H9 (cell line): ENCODE measurements at regions not wholly inside any gene's neighbourhood (a gene's known extent, or its start where the extent isn't known, plus 50 kb on each side); places are given as distances from the start of the nearest gene placed in this dataset.
A peak's percentile ranks its signal among the peaks of the same experiment; 100 is the strongest.

Experiments
- DNase-seq: peaks from one replicate; pipeline ENCODE4 v3.0.0-alpha.2; 2017
- H2AFZ ChIP-seq: one replicate; pipeline ENCODE4 v1.6.1; 2013; ENCODE audit warnings: mild to moderate bottlenecking, low read length, control low read depth, moderate library complexity
- H2AK5ac ChIP-seq: 2 replicates; pipeline ENCODE4 v1.6.1; 2013; ENCODE audit warnings: low read length, control low read depth, mixed read lengths; ENCODE audit not compliant: insufficient read length
- H2BK120ac ChIP-seq: one replicate; pipeline ENCODE4 v1.6.1; 2013; ENCODE audit warnings: low read depth, mild to moderate bottlenecking, low read length, control low read depth, inconsistent platforms; ENCODE audit not compliant: poor library complexity, severe bottlenecking
- H2BK12ac ChIP-seq: 2 replicates; pipeline ENCODE4 v1.6.1; 2013; ENCODE audit warnings: low read length, control low read depth, mixed read lengths, low read depth; ENCODE audit not compliant: insufficient read length
- H2BK15ac ChIP-seq: 2 replicates; pipeline ENCODE4 v1.6.1; 2013; ENCODE audit warnings: low read depth, low read length, control low read depth
- H2BK20ac ChIP-seq: one replicate; pipeline ENCODE4 v1.6.1; 2013; ENCODE audit warnings: low read depth, mild to moderate bottlenecking, low read length, control low read depth, inconsistent platforms; ENCODE audit not compliant: poor library complexity, severe bottlenecking
- H2BK5ac ChIP-seq: 2 replicates; pipeline ENCODE4 v1.6.1; 2013; ENCODE audit warnings: low read length, control low read depth, mixed read lengths; ENCODE audit not compliant: insufficient read length
- H3K14ac ChIP-seq: 2 replicates; pipeline ENCODE4 v1.6.1; 2013; ENCODE audit warnings: low read length, control low read depth; ENCODE audit not compliant: insufficient read depth
- H3K18ac ChIP-seq: 2 replicates; pipeline ENCODE4 v1.6.1; 2013; ENCODE audit warnings: low read depth, mild to moderate bottlenecking, mixed read lengths, low read length, control low read depth; ENCODE audit not compliant: insufficient read length
- H3K23ac ChIP-seq: 2 replicates; pipeline ENCODE4 v1.6.1; 2013; ENCODE audit warnings: low read length, control low read depth, mixed read lengths, low read depth; ENCODE audit not compliant: insufficient read length
- H3K23me2 ChIP-seq: 2 replicates; pipeline ENCODE4 v1.6.1; 2013; ENCODE audit warnings: low read depth, mild to moderate bottlenecking, mixed read lengths, low read length, control low read depth; ENCODE audit not compliant: insufficient read length, poor library complexity, severe bottlenecking
- H3K27ac ChIP-seq: 2 replicates; pipeline ENCODE4 v1.5.1; 2013; ENCODE audit warnings: low read length, control low read depth, mixed read lengths, low read depth; ENCODE audit not compliant: insufficient read length
- H3K27me3 ChIP-seq: 2 replicates; pipeline ENCODE4 v1.6.1; 2013; ENCODE audit warnings: low read length, control low read depth, inconsistent platforms; ENCODE audit not compliant: insufficient read depth
- H3K4ac ChIP-seq: 2 replicates; pipeline ENCODE4 v1.6.1; 2013; ENCODE audit warnings: low read depth, mild to moderate bottlenecking, control low read depth, inconsistent platforms, low read length, moderate library complexity
- H3K4me1 ChIP-seq: 2 replicates; pipeline ENCODE4 v1.6.1; 2013; ENCODE audit warnings: low read length, control low read depth, inconsistent platforms; ENCODE audit not compliant: insufficient read depth
- H3K4me2 ChIP-seq: 2 replicates; pipeline ENCODE4 v1.6.1; 2013; ENCODE audit warnings: low read length, control low read depth, mixed read lengths; ENCODE audit not compliant: insufficient read length, insufficient read depth
- H3K56ac ChIP-seq: 2 replicates; pipeline ENCODE4 v1.6.1; 2013; ENCODE audit warnings: low read depth, mild to moderate bottlenecking, mixed read lengths, low read length, control low read depth; ENCODE audit not compliant: insufficient read length
- H3K79me1 ChIP-seq: 2 replicates; pipeline ENCODE4 v1.6.1; 2013; ENCODE audit warnings: low read depth, mild to moderate bottlenecking, moderate library complexity, low read length, control low read depth, inconsistent platforms; ENCODE audit not compliant: insufficient read depth, poor library complexity, severe bottlenecking
- H3K79me2 ChIP-seq: 2 replicates; pipeline ENCODE4 v1.6.1; 2013; ENCODE audit warnings: low read length, control low read depth, inconsistent platforms; ENCODE audit not compliant: insufficient read depth
- H3K9ac ChIP-seq: 2 replicates; pipeline ENCODE4 v1.6.1; 2013; ENCODE audit warnings: low read length, control low read depth, mixed read lengths; ENCODE audit not compliant: insufficient read length; ENCODE audit errors: extremely low read depth
- H3K9me3 ChIP-seq: one replicate; pipeline ENCODE4 v1.6.1; 2013; ENCODE audit warnings: low read depth, low read length, inconsistent platforms; ENCODE audit not compliant: control insufficient read depth
- H3T11ph ChIP-seq: one replicate; pipeline ENCODE4 v1.6.1; 2013; ENCODE audit warnings: mild to moderate bottlenecking, low read length, control low read depth, inconsistent platforms
- H4K20me1 ChIP-seq: one replicate; pipeline ENCODE4 v1.6.1; 2013; ENCODE audit not compliant: control insufficient read depth, insufficient read length, insufficient read depth
- H4K5ac ChIP-seq: 2 replicates; pipeline ENCODE4 v1.6.1; 2013; ENCODE audit warnings: low read depth, mild to moderate bottlenecking, mixed read lengths, low read length, control low read depth; ENCODE audit not compliant: insufficient read length
- H4K8ac ChIP-seq: replicated peaks from 2 replicates; pipeline ENCODE4 v1.6.1; 2013; ENCODE audit warnings: low read length, control low read depth, mixed read lengths, low read depth; ENCODE audit not compliant: insufficient read length
- H4K91ac ChIP-seq: 2 replicates; pipeline ENCODE4 v1.6.1; 2013; ENCODE audit warnings: low read depth, mild to moderate bottlenecking, moderate library complexity, mixed read lengths, low read length, control low read depth; ENCODE audit not compliant: insufficient read length
- H3K27ac Mint-ChIP-seq, 3 experiments: 2 replicates in 2 of 3; 3 replicates in 1 of 3; pipeline ENCODE4 v1.8.0; 2020 to 2021; ENCODE audit warnings: mixed read lengths in 3 of 3, mild to moderate bottlenecking in 1 of 3, moderate library complexity in 1 of 3
- H3K27me3 Mint-ChIP-seq: 2 replicates; pipeline ENCODE4 v1.8.0; 2021; ENCODE audit warnings: low read depth, mild to moderate bottlenecking, moderate library complexity, mixed read lengths
- H3K36me3 Mint-ChIP-seq, 3 experiments: 2 replicates in 2 of 3; 3 replicates in 1 of 3; pipeline ENCODE4 v1.8.0; 2020 to 2021; ENCODE audit warnings: low read depth in 3 of 3, mixed read lengths in 3 of 3; ENCODE audit not compliant: insufficient read depth in 1 of 3
- H3K4me1 Mint-ChIP-seq, 2 experiments: 2 replicates each; pipeline ENCODE4 v1.8.0; 2020; ENCODE audit warnings: mixed read lengths in 2 of 2
- H3K4me3 Mint-ChIP-seq, 2 experiments: 2 replicates in 1 of 2; 3 replicates in 1 of 2; pipeline ENCODE4 v1.8.0; 2020 to 2021; ENCODE audit warnings: mild to moderate bottlenecking in 2 of 2, mixed read lengths in 2 of 2, moderate library complexity in 1 of 2
- H3K9me3 Mint-ChIP-seq, 2 experiments: 2 replicates in 1 of 2; 3 replicates in 1 of 2; pipeline ENCODE4 v1.8.0; 2020; ENCODE audit warnings: mild to moderate bottlenecking in 2 of 2, mixed read lengths in 2 of 2, moderate library complexity in 1 of 2
- WGBS: extraction: QIAGEN DNeasy Blood & Tissue Kit; methylation state at CpG from one replicate; pipeline ENCODE4 v1.1.7; 2013; ENCODE audit warnings: missing lambda C conversion rate, low lambda C conversion rate, mixed read lengths; ENCODE audit not compliant: insufficient read length; ENCODE audit errors: extremely low coverage; 5-methylcytosine and 5-hydroxymethylcytosine counted together
- TF ChIP-seq, protein P1 (sequence below): fragments of 200-600 bp; sonication (generic); conservative IDR thresholded peaks from 3 replicates; pipeline ENCODE4 v1.8.0; 2021; ENCODE audit warnings: antibody characterized with exemption, mild to moderate bottlenecking

DNA sequence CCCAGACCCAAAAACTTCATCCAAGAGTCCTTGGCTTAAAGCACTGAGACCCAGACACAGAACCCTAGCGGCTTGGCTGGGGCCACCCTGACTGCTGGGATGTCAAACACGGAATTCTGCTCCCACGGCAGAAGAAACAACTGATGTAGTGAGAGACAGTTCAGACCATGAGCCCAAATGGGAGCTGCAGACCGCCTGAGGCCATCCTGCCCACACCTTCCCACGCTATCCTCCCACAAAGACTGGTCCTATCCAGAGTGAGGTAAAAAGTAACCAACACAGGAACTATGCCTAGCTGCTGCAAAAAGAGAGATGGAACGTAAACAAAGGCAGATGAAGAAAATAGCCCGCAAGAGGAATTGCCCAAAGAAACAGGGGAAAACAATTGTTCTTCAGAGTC lies 203.3 kb downstream of the PTPRU start:
- H3K4ac ChIP-seq = no peak overlapping the region
- no peak overlapping the region for H2AK5ac ChIP-seq
- H2BK120ac ChIP-seq = no peak overlapping the region
- peaks cover 17% of the 10 kb centered on the region for H3K27me3 Mint-ChIP-seq
- no peak overlapping the region for H2BK5ac ChIP-seq
- H3T11ph ChIP-seq = no peak overlapping the region
- H3K36me3 Mint-ChIP-seq = no peaks in the 10 kb centered on the region
- no peak overlapping the region for H3K4me3 Mint-ChIP-seq
- no peaks in the 10 kb centered on the region for H3K79me1 ChIP-seq
- DNase-seq = peak; percentile 8
- no peak overlapping the region for H3K23ac ChIP-seq
- H3K79me2 ChIP-seq = no peaks in the 10 kb centered on the region
- no peak overlapping the region for H3K4me2 ChIP-seq
- H2BK20ac ChIP-seq = no peak overlapping the region
- peaks cover 4% of the 10 kb centered on the region; the same call in 1 of the 2 replicates for H3K4me1 ChIP-seq
- H4K8ac ChIP-seq = no peak overlapping the region
- H3K4me1 Mint-ChIP-seq = peaks cover 28 to 46% of the 10 kb centered on the region in 2 experiments
- no CpG with 5 or more reads among the region's 7 CpGs for WGBS
- H3K27me3 ChIP-seq = no peaks in the 10 kb centered on the region; the same call in 1 of the 2 replicates
- no peak overlapping the region for H3K14ac ChIP-seq
- no peak overlapping the region for H2BK15ac ChIP-seq
- TF ChIP-seq, protein P1, sequence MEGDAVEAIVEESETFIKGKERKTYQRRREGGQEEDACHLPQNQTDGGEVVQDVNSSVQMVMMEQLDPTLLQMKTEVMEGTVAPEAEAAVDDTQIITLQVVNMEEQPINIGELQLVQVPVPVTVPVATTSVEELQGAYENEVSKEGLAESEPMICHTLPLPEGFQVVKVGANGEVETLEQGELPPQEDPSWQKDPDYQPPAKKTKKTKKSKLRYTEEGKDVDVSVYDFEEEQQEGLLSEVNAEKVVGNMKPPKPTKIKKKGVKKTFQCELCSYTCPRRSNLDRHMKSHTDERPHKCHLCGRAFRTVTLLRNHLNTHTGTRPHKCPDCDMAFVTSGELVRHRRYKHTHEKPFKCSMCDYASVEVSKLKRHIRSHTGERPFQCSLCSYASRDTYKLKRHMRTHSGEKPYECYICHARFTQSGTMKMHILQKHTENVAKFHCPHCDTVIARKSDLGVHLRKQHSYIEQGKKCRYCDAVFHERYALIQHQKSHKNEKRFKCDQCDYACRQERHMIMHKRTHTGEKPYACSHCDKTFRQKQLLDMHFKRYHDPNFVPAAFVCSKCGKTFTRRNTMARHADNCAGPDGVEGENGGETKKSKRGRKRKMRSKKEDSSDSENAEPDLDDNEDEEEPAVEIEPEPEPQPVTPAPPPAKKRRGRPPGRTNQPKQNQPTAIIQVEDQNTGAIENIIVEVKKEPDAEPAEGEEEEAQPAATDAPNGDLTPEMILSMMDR = no peak
- no peak overlapping the region for H3K9ac ChIP-seq
- no peaks in the 10 kb centered on the region for H3K9me3 ChIP-seq
- no peak overlapping the region for H3K56ac ChIP-seq
- no peak overlapping the region for H2BK12ac ChIP-seq
- no peaks in the 10 kb centered on the region for H4K20me1 ChIP-seq
- H2AFZ ChIP-seq = no peak overlapping the region
- no peak overlapping the region for H3K27ac ChIP-seq
- H4K91ac ChIP-seq = no peak overlapping the region
- no peak overlapping the region; a peak in 1 of 7 replicates for H3K27ac Mint-ChIP-seq
- H4K5ac ChIP-seq = no peak overlapping the region
- H3K9me3 Mint-ChIP-seq = no peaks in the 10 kb centered on the region
- H3K23me2 ChIP-seq = no peaks in the 10 kb centered on the region
- no peak overlapping the region for H3K18ac ChIP-seq
